ENCODE measurements at regions not wholly inside any gene's neighbourhood (a gene's known extent, or its start where the extent isn't known, plus 50 kb on each side); places are given as distances from the start of the nearest gene placed in this dataset.

DNA sequence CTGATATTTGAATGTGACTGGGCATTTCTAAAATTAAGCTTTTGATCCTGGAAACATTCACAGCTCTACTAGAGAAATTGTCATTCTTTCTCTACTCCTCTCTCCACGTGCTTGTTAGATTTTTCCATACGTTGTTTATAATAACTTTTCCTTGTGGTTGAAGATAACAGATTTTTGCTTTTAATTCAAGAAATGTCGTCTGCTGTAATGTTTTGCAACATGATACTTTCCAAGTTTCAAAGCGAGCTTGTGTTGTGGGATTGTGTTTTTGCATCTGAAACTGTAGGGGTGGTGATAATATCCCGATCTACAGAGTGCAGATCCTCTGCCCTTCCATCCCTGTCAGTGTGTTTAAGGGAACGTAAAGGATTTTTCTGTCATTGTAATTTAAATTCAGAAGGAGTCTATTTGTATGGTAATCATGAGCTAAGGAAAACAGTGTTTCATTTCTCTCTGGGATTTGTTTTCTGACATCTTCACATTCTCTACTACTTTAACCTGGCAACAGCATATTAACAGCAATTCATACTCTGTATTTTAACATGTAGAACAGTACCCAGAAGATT, 321.4 kb downstream of the FAT3 start:
- Histone ChIP-seq H3K27ac (ENCODE audit: low read depth) (peak overlapping the region; percentile 2; the same call in 1 of the 2 replicates), H3F3A (replicated peaks; ENCODE audit: low read depth) (no peaks in the 10 kb centered on the region), H3K4me3 (no peak overlapping the region), H3K36me3 (ENCODE audit: insufficient read depth) (no peaks in the 10 kb centered on the region), H3K27me3 (ENCODE audit: insufficient read depth) (no peaks in the 10 kb centered on the region), H4K20me1 (replicated peaks; ENCODE audit: insufficient read depth) (no peaks in the 10 kb centered on the region), H3K79me2 (replicated peaks; ENCODE audit: insufficient read depth) (no peaks in the 10 kb centered on the region), H3K4me1 (ENCODE audit: insufficient read depth) (peaks cover 69% of the 10 kb centered on the region), H2AFZ (no peak overlapping the region), H3K4me2 (peak overlapping the region; percentile 48), H3K9me2 (ENCODE audit: insufficient read depth) (no peaks in the 10 kb centered on the region)
- peak; percentile 42 for DNase-seq (ENCODE audit: low spot score)
- peak overlapping the region; percentile 11 for H3K4me3 Mint-ChIP-seq
- peaks cover 61% of the 10 kb centered on the region for H3K4me1 Mint-ChIP-seq
- TF ChIP-seq POLR2AphosphoS5 (IDR thresholded peaks at IDR 0.05; ENCODE audit: low read depth) (no peak), JUNB (IDR thresholded peaks at IDR 0.05; ENCODE audit: unreplicated experiment) (no peak), ETS1 (IDR thresholded peaks at IDR 0.05) (no peak), ZNF331 (CRISPR knock-in tag; IDR thresholded peaks at IDR 0.05; ENCODE audit: low read depth) (no peak), ZNF114 (CRISPR knock-in tag; IDR thresholded peaks at IDR 0.05) (no peak), NANOG (IDR thresholded peaks at IDR 0.05; ENCODE audit: borderline replicate concordance) (no peak), EZH2phosphoT487 (IDR thresholded peaks at IDR 0.05; ENCODE audit: unreplicated experiment) (no peak), EZH2 (IDR thresholded peaks at IDR 0.05; ENCODE audit: low read depth, unreplicated experiment) (no peak)
- TF ChIP-seq, protein P1, sequence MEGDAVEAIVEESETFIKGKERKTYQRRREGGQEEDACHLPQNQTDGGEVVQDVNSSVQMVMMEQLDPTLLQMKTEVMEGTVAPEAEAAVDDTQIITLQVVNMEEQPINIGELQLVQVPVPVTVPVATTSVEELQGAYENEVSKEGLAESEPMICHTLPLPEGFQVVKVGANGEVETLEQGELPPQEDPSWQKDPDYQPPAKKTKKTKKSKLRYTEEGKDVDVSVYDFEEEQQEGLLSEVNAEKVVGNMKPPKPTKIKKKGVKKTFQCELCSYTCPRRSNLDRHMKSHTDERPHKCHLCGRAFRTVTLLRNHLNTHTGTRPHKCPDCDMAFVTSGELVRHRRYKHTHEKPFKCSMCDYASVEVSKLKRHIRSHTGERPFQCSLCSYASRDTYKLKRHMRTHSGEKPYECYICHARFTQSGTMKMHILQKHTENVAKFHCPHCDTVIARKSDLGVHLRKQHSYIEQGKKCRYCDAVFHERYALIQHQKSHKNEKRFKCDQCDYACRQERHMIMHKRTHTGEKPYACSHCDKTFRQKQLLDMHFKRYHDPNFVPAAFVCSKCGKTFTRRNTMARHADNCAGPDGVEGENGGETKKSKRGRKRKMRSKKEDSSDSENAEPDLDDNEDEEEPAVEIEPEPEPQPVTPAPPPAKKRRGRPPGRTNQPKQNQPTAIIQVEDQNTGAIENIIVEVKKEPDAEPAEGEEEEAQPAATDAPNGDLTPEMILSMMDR (conservative IDR thresholded peaks at IDR 0.05; ENCODE audit: low read depth in 2 of 2): no peak
- TF ChIP-seq, protein P2, sequence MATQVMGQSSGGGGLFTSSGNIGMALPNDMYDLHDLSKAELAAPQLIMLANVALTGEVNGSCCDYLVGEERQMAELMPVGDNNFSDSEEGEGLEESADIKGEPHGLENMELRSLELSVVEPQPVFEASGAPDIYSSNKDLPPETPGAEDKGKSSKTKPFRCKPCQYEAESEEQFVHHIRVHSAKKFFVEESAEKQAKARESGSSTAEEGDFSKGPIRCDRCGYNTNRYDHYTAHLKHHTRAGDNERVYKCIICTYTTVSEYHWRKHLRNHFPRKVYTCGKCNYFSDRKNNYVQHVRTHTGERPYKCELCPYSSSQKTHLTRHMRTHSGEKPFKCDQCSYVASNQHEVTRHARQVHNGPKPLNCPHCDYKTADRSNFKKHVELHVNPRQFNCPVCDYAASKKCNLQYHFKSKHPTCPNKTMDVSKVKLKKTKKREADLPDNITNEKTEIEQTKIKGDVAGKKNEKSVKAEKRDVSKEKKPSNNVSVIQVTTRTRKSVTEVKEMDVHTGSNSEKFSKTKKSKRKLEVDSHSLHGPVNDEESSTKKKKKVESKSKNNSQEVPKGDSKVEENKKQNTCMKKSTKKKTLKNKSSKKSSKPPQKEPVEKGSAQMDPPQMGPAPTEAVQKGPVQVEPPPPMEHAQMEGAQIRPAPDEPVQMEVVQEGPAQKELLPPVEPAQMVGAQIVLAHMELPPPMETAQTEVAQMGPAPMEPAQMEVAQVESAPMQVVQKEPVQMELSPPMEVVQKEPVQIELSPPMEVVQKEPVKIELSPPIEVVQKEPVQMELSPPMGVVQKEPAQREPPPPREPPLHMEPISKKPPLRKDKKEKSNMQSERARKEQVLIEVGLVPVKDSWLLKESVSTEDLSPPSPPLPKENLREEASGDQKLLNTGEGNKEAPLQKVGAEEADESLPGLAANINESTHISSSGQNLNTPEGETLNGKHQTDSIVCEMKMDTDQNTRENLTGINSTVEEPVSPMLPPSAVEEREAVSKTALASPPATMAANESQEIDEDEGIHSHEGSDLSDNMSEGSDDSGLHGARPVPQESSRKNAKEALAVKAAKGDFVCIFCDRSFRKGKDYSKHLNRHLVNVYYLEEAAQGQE (IDR thresholded peaks at IDR 0.05; ENCODE audit: unreplicated experiment): no peak
- TF ChIP-seq, protein P3, sequence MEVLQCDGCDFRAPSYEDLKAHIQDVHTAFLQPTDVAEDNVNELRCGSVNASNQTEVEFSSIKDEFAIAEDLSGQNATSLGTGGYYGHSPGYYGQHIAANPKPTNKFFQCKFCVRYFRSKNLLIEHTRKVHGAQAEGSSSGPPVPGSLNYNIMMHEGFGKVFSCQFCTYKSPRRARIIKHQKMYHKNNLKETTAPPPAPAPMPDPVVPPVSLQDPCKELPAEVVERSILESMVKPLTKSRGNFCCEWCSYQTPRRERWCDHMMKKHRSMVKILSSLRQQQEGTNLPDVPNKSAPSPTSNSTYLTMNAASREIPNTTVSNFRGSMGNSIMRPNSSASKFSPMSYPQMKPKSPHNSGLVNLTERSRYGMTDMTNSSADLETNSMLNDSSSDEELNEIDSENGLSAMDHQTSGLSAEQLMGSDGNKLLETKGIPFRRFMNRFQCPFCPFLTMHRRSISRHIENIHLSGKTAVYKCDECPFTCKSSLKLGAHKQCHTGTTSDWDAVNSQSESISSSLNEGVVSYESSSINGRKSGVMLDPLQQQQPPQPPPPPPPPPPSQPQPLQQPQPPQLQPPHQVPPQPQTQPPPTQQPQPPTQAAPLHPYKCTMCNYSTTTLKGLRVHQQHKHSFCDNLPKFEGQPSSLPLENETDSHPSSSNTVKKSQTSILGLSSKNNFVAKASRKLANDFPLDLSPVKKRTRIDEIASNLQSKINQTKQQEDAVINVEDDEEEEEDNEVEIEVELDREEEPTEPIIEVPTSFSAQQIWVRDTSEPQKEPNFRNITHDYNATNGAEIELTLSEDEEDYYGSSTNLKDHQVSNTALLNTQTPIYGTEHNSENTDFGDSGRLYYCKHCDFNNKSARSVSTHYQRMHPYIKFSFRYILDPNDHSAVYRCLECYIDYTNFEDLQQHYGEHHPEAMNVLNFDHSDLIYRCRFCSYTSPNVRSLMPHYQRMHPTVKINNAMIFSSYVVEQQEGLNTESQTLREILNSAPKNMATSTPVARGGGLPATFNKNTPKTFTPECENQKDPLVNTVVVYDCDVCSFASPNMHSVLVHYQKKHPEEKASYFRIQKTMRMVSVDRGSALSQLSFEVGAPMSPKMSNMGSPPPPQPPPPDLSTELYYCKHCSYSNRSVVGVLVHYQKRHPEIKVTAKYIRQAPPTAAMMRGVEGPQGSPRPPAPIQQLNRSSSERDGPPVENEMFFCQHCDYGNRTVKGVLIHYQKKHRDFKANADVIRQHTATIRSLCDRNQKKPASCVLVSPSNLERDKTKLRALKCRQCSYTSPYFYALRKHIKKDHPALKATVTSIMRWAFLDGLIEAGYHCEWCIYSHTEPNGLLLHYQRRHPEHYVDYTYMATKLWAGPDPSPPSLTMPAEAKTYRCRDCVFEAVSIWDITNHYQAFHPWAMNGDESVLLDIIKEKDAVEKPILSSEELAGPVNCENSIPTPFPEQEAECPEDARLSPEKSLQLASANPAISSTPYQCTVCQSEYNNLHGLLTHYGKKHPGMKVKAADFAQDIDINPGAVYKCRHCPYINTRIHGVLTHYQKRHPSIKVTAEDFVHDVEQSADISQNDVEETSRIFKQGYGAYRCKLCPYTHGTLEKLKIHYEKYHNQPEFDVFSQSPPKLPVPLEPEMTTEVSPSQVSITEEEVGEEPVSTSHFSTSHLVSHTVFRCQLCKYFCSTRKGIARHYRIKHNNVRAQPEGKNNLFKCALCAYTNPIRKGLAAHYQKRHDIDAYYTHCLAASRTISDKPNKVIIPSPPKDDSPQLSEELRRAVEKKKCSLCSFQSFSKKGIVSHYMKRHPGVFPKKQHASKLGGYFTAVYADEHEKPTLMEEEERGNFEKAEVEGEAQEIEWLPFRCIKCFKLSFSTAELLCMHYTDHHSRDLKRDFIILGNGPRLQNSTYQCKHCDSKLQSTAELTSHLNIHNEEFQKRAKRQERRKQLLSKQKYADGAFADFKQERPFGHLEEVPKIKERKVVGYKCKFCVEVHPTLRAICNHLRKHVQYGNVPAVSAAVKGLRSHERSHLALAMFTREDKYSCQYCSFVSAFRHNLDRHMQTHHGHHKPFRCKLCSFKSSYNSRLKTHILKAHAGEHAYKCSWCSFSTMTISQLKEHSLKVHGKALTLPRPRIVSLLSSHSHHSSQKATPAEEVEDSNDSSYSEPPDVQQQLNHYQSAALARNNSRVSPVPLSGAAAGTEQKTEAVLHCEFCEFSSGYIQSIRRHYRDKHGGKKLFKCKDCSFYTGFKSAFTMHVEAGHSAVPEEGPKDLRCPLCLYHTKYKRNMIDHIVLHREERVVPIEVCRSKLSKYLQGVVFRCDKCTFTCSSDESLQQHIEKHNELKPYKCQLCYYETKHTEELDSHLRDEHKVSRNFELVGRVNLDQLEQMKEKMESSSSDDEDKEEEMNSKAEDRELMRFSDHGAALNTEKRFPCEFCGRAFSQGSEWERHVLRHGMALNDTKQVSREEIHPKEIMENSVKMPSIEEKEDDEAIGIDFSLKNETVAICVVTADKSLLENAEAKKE (CRISPR knock-in tag; IDR thresholded peaks at IDR 0.05): no peak
- H3K9me3 Mint-ChIP-seq: no peaks in the 10 kb centered on the region
- H3K27ac Mint-ChIP-seq: peak overlapping the region; percentile 2; the same call in 1 of the 2 replicates
- peak; percentile 43 for ATAC-seq
- peaks cover 2% of the 10 kb centered on the region for H3K27me3 Mint-ChIP-seq (ENCODE audit: insufficient read depth, low read depth, poor library complexity)
- H3K36me3 Mint-ChIP-seq (ENCODE audit: low read depth): peaks cover 3% of the 10 kb centered on the region; the same call in 2 of the 3 replicates

Data from GM23338 (cell line).